Activated B cell treated with CpG ODN at 0.5 μM for 24 hours (primary cell): ENCODE measurements at regions not wholly inside any gene's neighbourhood (a gene's known extent, or its start where the extent isn't known, plus 50 kb on each side); places are given as distances from the start of the nearest gene placed in this dataset.

Source experiments
- ATAC-seq: fragments of 200-7000 bp; cut with Tn5 transposase; one replicate; pipeline ENCODE4 v1.10.0; 2021; ENCODE audit warnings: low read depth, mild to moderate bottlenecking, moderate library complexity
- CTCF ChIA-PET: fragments of 350-600 bp; sonication (Branson Sonifier 250); formaldehyde crosslinking; loops from one replicate; lab custom pipeline; 2021; ENCODE audit warnings: antibody characterized with exemption; lab: Charles Lee
- POLR2A ChIA-PET: fragments of 350-600 bp; sonication (Branson Sonifier 250); formaldehyde crosslinking; loops from one replicate; lab custom pipeline; 2021; ENCODE audit warnings: antibody characterized with exemption; lab: Charles Lee
- DNase-seq: peaks from one replicate; pipeline ENCODE4 v3.0.0; 2022
- H3K27ac Mint-ChIP-seq: one replicate; pipeline ENCODE4 v1.8.0; 2020; ENCODE audit warnings: mixed read lengths
- H3K27me3 Mint-ChIP-seq: one replicate; pipeline ENCODE4 v1.8.0; 2021; ENCODE audit warnings: mixed read lengths
- H3K36me3 Mint-ChIP-seq: one replicate; pipeline ENCODE4 v1.8.0; 2021; ENCODE audit warnings: low read depth, mixed read lengths
- H3K4me1 Mint-ChIP-seq: one replicate; pipeline ENCODE4 v1.8.0; 2021; ENCODE audit warnings: mixed read lengths
- H3K4me3 Mint-ChIP-seq: one replicate; pipeline ENCODE4 v1.8.0; 2020; ENCODE audit warnings: mild to moderate bottlenecking, mixed read lengths
- H3K9me3 Mint-ChIP-seq: one replicate; pipeline ENCODE4 v1.8.0; 2020; ENCODE audit warnings: mixed read lengths
- CTCF ChIP-seq: fragments of 200-600 bp; IDR thresholded peaks from one replicate; pipeline ENCODE4 v1.8.0; 2022; ENCODE audit warnings: antibody characterized with exemption, mild to moderate bottlenecking
- intact Hi-C: fragments of 100-400 bp; cut with micrococcal nuclease; formaldehyde crosslinking; loops from one replicate; pipeline ENCODE4 v1.15.1; 2024

GRCh38 chr20:53839423-53840176 lies 230.8 kb downstream of the BCAS1 start:
- POLR2A ChIA-PET: interaction anchor here (0.6 to 1.9 kb wide), 6 partner anchors 13 to 249 kb away, joined by 3 to 12 read pairs (median 3); no protein-coding TSS in a partner anchor
- H3K27me3 Mint-ChIP-seq: no peaks in the 10 kb centered on the region

GRCh38 chr20:53838311-53838868 lies 232.0 kb downstream of the BCAS1 start:
- DNase-seq: no peak
- Mint-ChIP-seq H3K4me3 (no peak overlapping the region), H3K27me3 (no peaks in the 10 kb centered on the region), H3K4me1 (peaks cover 79% of the 10 kb centered on the region), H3K36me3 (no peaks in the 10 kb centered on the region), H3K27ac (peak overlapping the region; percentile 89), H3K9me3 (no peaks in the 10 kb centered on the region)
- no peak for ATAC-seq
- POLR2A ChIA-PET: no interaction called here
- CTCF ChIA-PET: interaction anchor here (2.4 kb wide), 1 partner anchor 77 kb away, joined by 10 read pairs; no protein-coding TSS in a partner anchor
- TF ChIP-seq CTCF: no peak
- intact Hi-C loops: loop anchor here (2.0 kb wide), 1 partner anchor 28 kb away; no protein-coding TSS in a partner anchor

More at GRCh38 chr20:53839423-53840176, 230.8 kb downstream of the BCAS1 start:
- CTCF ChIA-PET: interaction anchor here (1.0 to 2.4 kb wide), 2 partner anchors 31 to 76 kb away, joined by 3 to 10 read pairs; no protein-coding TSS in a partner anchor
- peak; percentile 42 for DNase-seq
- Mint-ChIP-seq H3K36me3 (no peaks in the 10 kb centered on the region), H3K4me3 (peak overlapping the region; percentile 57), H3K4me1 (peaks cover 75% of the 10 kb centered on the region), H3K9me3 (no peaks in the 10 kb centered on the region), H3K27ac (peak overlapping the region; percentile 89)
- no peak for TF ChIP-seq CTCF
- peak; percentile 75 for ATAC-seq
- intact Hi-C loops: loop anchor here (2.0 kb wide), 2 partner anchors 27 to 75 kb away; no protein-coding TSS in a partner anchor

GRCh38 chr20:53837126-53837826 lies 233.1 kb downstream of the BCAS1 start:
- POLR2A ChIA-PET: interaction anchor here (0.6 to 1.2 kb wide), 4 partner anchors 10 to 244 kb away, joined by 3 to 5 read pairs (median 4); no protein-coding TSS in a partner anchor
- peak overlapping the region; percentile 16 for H3K27ac Mint-ChIP-seq
- CTCF ChIA-PET: no interaction called here
- H3K27me3 Mint-ChIP-seq: no peaks in the 10 kb centered on the region
- no peak for DNase-seq
- no peaks in the 10 kb centered on the region for H3K36me3 Mint-ChIP-seq
- peaks cover 2% of the 10 kb centered on the region for H3K9me3 Mint-ChIP-seq
- intact Hi-C loops: no loop called here
- H3K4me3 Mint-ChIP-seq: no peak overlapping the region
- no peak for ATAC-seq
- H3K4me1 Mint-ChIP-seq: peaks cover 76% of the 10 kb centered on the region
- TF ChIP-seq CTCF: no peak

- ChIA-PET CTCF (no interaction called here), POLR2A (interaction anchor here (1.4 to 1.6 kb wide), 3 partner anchors 32 to 98 kb away, joined by 3 to 7 read pairs (median 4); no protein-coding TSS in a partner anchor)
- Mint-ChIP-seq H3K4me3 (no peak overlapping the region), H3K36me3 (no peaks in the 10 kb centered on the region), H3K27me3 (no peaks in the 10 kb centered on the region), H3K27ac (peak overlapping the region; percentile 85), H3K4me1 (peaks cover 75% of the 10 kb centered on the region), H3K9me3 (peaks cover 2% of the 10 kb centered on the region)
- TF ChIP-seq CTCF: no peak
- DNase-seq: no peak
- no peak for ATAC-seq
- intact Hi-C loops: loop anchor here (5.0 kb wide), 1 partner anchor 97 kb away; no protein-coding TSS in a partner anchor
These were observed 235.6 kb downstream of the BCAS1 start for GRCh38 chr20:53834749-53835148.
